GM23338 (cell line): ENCODE measurements at regions not wholly inside any gene's neighbourhood (a gene's known extent, or its start where the extent isn't known, plus 50 kb on each side); places are given as distances from the start of the nearest gene placed in this dataset.

Source experiments
- ATAC-seq: fragments of 200-7000 bp; cut with Tn5 transposase; 3 replicates; pipeline ENCODE4 v1.9.1; 2020
- DNase-seq: peaks from one replicate; pipeline ENCODE4 v3.0.0-alpha.2; 2015; ENCODE audit warnings: low spot score
- H2AFZ ChIP-seq: fragments of 200-600 bp; sonication (generic); 2 replicates; pipeline ENCODE4 v1.8.0; 2016; ENCODE audit warnings: antibody characterized with exemption, mild to moderate bottlenecking, moderate library complexity
- H3F3A ChIP-seq: fragments of 200-600 bp; sonication (generic); replicated peaks from 2 replicates; pipeline ENCODE4 v1.8.0; 2017; ENCODE audit warnings: antibody characterized with exemption, mixed run types, low read depth
- H3K27ac ChIP-seq: fragments of 200-600 bp; sonication (generic); 2 replicates; pipeline ENCODE4 v1.6.1; 2016; ENCODE audit warnings: low read depth
- H3K27me3 ChIP-seq: fragments of 200-600 bp; sonication (generic); 2 replicates; pipeline ENCODE4 v1.8.0; 2016; ENCODE audit warnings: mild to moderate bottlenecking, mixed run types, moderate library complexity; ENCODE audit not compliant: insufficient read depth
- H3K36me3 ChIP-seq: fragments of 200-600 bp; sonication (generic); 2 replicates; pipeline ENCODE4 v1.8.0; 2016; ENCODE audit warnings: mild to moderate bottlenecking; ENCODE audit not compliant: insufficient read depth
- H3K4me1 ChIP-seq: fragments of 200-600 bp; sonication (generic); 2 replicates; pipeline ENCODE4 v1.8.0; 2016; ENCODE audit warnings: mild to moderate bottlenecking, moderate library complexity; ENCODE audit not compliant: insufficient read depth
- H3K4me2 ChIP-seq: fragments of 200-600 bp; sonication (generic); 2 replicates; pipeline ENCODE4 v1.7.1; 2017; ENCODE audit warnings: mixed run types
- H3K4me3 ChIP-seq: fragments of 200-600 bp; sonication (generic); 2 replicates; pipeline ENCODE4 v1.6.1; 2016; ENCODE audit warnings: mixed run types
- H3K79me2 ChIP-seq: fragments of 200-600 bp; sonication (generic); replicated peaks from 2 replicates; pipeline ENCODE4 v1.8.0; 2017; ENCODE audit warnings: mild to moderate bottlenecking; ENCODE audit not compliant: insufficient read depth
- H3K9me2 ChIP-seq: fragments of 200-600 bp; sonication (generic); 2 replicates; pipeline ENCODE4 v1.8.0; 2017; ENCODE audit not compliant: insufficient read depth
- H4K20me1 ChIP-seq: fragments of 200-600 bp; sonication (generic); replicated peaks from 2 replicates; pipeline ENCODE4 v1.8.0; 2017; ENCODE audit warnings: mild to moderate bottlenecking; ENCODE audit not compliant: insufficient read depth
- H3K27ac Mint-ChIP-seq: 2 replicates; pipeline ENCODE4 v1.8.0; 2020; ENCODE audit warnings: inconsistent platforms, mild to moderate bottlenecking, moderate library complexity, mixed read lengths
- H3K27me3 Mint-ChIP-seq: 3 replicates; pipeline ENCODE4 v1.8.0; 2022; ENCODE audit warnings: low read depth, mild to moderate bottlenecking, moderate library complexity, mixed read lengths, inconsistent platforms; ENCODE audit not compliant: insufficient read depth, poor library complexity
- H3K36me3 Mint-ChIP-seq: 3 replicates; pipeline ENCODE4 v1.8.0; 2021; ENCODE audit warnings: low read depth, mild to moderate bottlenecking, inconsistent platforms, moderate library complexity, mixed read lengths
- H3K4me1 Mint-ChIP-seq: 3 replicates; pipeline ENCODE4 v1.8.0; 2020; ENCODE audit warnings: mild to moderate bottlenecking, inconsistent platforms, mixed read lengths
- H3K4me3 Mint-ChIP-seq: 3 replicates; pipeline ENCODE4 v1.8.0; 2021; ENCODE audit warnings: moderate library complexity, mild to moderate bottlenecking, inconsistent platforms, mixed read lengths
- H3K9me3 Mint-ChIP-seq: 3 replicates; pipeline ENCODE4 v1.8.0; 2020; ENCODE audit warnings: moderate library complexity, mild to moderate bottlenecking, inconsistent platforms, mixed read lengths
- CREB1 ChIP-seq: fragments of 250-450 bp; sonication (Bioruptor Pico); IDR thresholded peaks from 2 replicates; pipeline ENCODE4 v1.5.0; 2020; ENCODE audit warnings: low read depth, mild to moderate bottlenecking, moderate library complexity
- CTCF ChIP-seq, 2 experiments: fragments of 200-600 bp in 1 of 2; sonication (generic) in 1 of 2; conservative IDR thresholded peaks; 2 replicates each; pipeline versions ENCODE4 v1.5.1 to v1.6.1; 2016 to 2017; ENCODE audit warnings: antibody characterized with exemption in 2 of 2, low read depth in 2 of 2, mild to moderate bottlenecking in 2 of 2, moderate library complexity in 1 of 2
- ETS1 ChIP-seq: IDR thresholded peaks from 2 replicates; pipeline ENCODE4 v1.6.1; 2016; ENCODE audit warnings: antibody characterized with exemption
- NANOG ChIP-seq: IDR thresholded peaks from 2 replicates; pipeline ENCODE4 v1.6.1; 2016; ENCODE audit warnings: antibody characterized with exemption, borderline replicate concordance
- POLR2AphosphoS5 ChIP-seq: IDR thresholded peaks from 2 replicates; pipeline ENCODE4 v1.6.1; 2016; ENCODE audit warnings: antibody characterized with exemption, low read depth
- REST ChIP-seq: IDR thresholded peaks from one replicate; pipeline ENCODE4 v1.6.1; 2018; ENCODE audit warnings: antibody characterized with exemption; ENCODE audit not compliant: unreplicated experiment
- STAT1 ChIP-seq: IDR thresholded peaks from one replicate; pipeline ENCODE4 v1.6.1; 2016; ENCODE audit warnings: antibody characterized with exemption; ENCODE audit not compliant: unreplicated experiment
- ZNF114 ChIP-seq: fragments of 250-450 bp; sonication (Bioruptor Pico); IDR thresholded peaks from 2 replicates; pipeline ENCODE4 v1.5.0; 2020; ENCODE audit warnings: mild to moderate bottlenecking, moderate library complexity
- ZNF331 ChIP-seq: fragments of 250-450 bp; sonication (Bioruptor Pico); IDR thresholded peaks from 2 replicates; pipeline ENCODE4 v1.5.0; 2020; ENCODE audit warnings: low read depth, mild to moderate bottlenecking, moderate library complexity
- ZNF462 ChIP-seq: fragments of 250-450 bp; sonication (Bioruptor Pico); IDR thresholded peaks from 2 replicates; pipeline ENCODE4 v1.5.0; 2020; ENCODE audit warnings: mild to moderate bottlenecking, moderate library complexity

GRCh38 chr20:16885746-16886145 is 137.6 kb downstream of the OTOR start:
- Mint-ChIP-seq H3K4me1 (no peaks in the 10 kb centered on the region; the same call in 2 of the 3 replicates), H3K27ac (peak overlapping the region; percentile 5; the same call in 1 of the 2 replicates), H3K27me3 (peaks cover 1% of the 10 kb centered on the region), H3K9me3 (no peaks in the 10 kb centered on the region; the same call in 2 of the 3 replicates), H3K36me3 (no peaks in the 10 kb centered on the region; the same call in 2 of the 3 replicates), H3K4me3 (no peak overlapping the region)
- no peak overlapping the region for H3K4me2 ChIP-seq
- no peak for DNase-seq
- TF ChIP-seq ZNF114 (CRISPR knock-in tag): no peak
- TF ChIP-seq POLR2AphosphoS5: no peak
- H3K36me3 ChIP-seq: no peaks in the 10 kb centered on the region
- no peaks in the 10 kb centered on the region for H4K20me1 ChIP-seq
- no peaks in the 10 kb centered on the region for H3K4me1 ChIP-seq
- H3K27ac ChIP-seq: no peak overlapping the region
- no peaks in the 10 kb centered on the region for H3K27me3 ChIP-seq
- peaks cover 6% of the 10 kb centered on the region; the same call in 1 of the 2 replicates for H3K9me2 ChIP-seq
- H3K79me2 ChIP-seq: no peaks in the 10 kb centered on the region
- no peaks in the 10 kb centered on the region for H3F3A ChIP-seq
- H2AFZ ChIP-seq: no peak overlapping the region
- no peak for ATAC-seq
- no peak overlapping the region for H3K4me3 ChIP-seq

- H3K9me3 Mint-ChIP-seq: no peaks in the 10 kb centered on the region
- Histone ChIP-seq H4K20me1 (no peaks in the 10 kb centered on the region), H3K27me3 (no peaks in the 10 kb centered on the region), H3K4me1 (no peaks in the 10 kb centered on the region), H3K36me3 (no peaks in the 10 kb centered on the region), H3K9me2 (no peaks in the 10 kb centered on the region), H3F3A (no peaks in the 10 kb centered on the region), H2AFZ (no peak overlapping the region), H3K4me2 (no peak overlapping the region), H3K27ac (no peak overlapping the region), H3K79me2 (no peaks in the 10 kb centered on the region), H3K4me3 (no peak overlapping the region)
- no peaks in the 10 kb centered on the region for H3K36me3 Mint-ChIP-seq
- H3K4me1 Mint-ChIP-seq: no peaks in the 10 kb centered on the region
- no peaks in the 10 kb centered on the region for H3K27me3 Mint-ChIP-seq
- DNase-seq (no peak), ATAC-seq (no peak)
- no peak overlapping the region for H3K4me3 Mint-ChIP-seq
- H3K27ac Mint-ChIP-seq: no peak overlapping the region
- no peak for TF ChIP-seq ETS1
- TF ChIP-seq ZNF462 (CRISPR knock-in tag): no peak
- no peak for TF ChIP-seq CREB1 (CRISPR knock-in tag)
- no peak for TF ChIP-seq ZNF331 (CRISPR knock-in tag)
- TF ChIP-seq ZNF114 (CRISPR knock-in tag): no peak
- TF ChIP-seq POLR2AphosphoS5: no peak
- TF ChIP-seq NANOG: no peak
- TF ChIP-seq CTCF (conservative IDR thresholded peaks at IDR 0.05; ENCODE audit: low read depth in 2 of 2): no peak
- no peak for TF ChIP-seq STAT1
- no peak for TF ChIP-seq REST
Measured at GRCh38 chr20:16898433-16898832, 150.3 kb downstream of the OTOR start.
